Activated CD8-positive, alpha-beta memory T cell treated with anti-CD3 and anti-CD28 coated beads, Interleukin-2, amount 10 ng/mL, durations not matched to agents 7 days and 5 days (primary cell): ENCODE measurements at regions not wholly inside any gene's neighbourhood (a gene's known extent, or its start where the extent isn't known, plus 50 kb on each side); places are given as distances from the start of the nearest gene placed in this dataset.

Experiments used
- ATAC-seq: fragments of 150-1000 bp; cut with Tn5 transposase; one replicate; pipeline ENCODE4 v1.10.0; 2021; ENCODE audit warnings: moderate library complexity
- CTCF ChIA-PET: fragments of 350-600 bp; sonication (Branson Sonifier 250); formaldehyde crosslinking; loops from one replicate; lab custom pipeline; 2021; ENCODE audit warnings: antibody characterized with exemption; lab: Charles Lee
- DNase-seq: peaks from one replicate; pipeline ENCODE4 v3.0.0-alpha.2; 2020
- H3K27ac Mint-ChIP-seq: one replicate; pipeline ENCODE4 v1.8.0; 2021; ENCODE audit warnings: mild to moderate bottlenecking, mixed read lengths
- H3K27me3 Mint-ChIP-seq: one replicate; pipeline ENCODE4 v1.8.0; 2021; ENCODE audit warnings: mixed read lengths
- H3K36me3 Mint-ChIP-seq: one replicate; pipeline ENCODE4 v1.8.0; 2021; ENCODE audit warnings: mild to moderate bottlenecking, mixed read lengths
- H3K4me1 Mint-ChIP-seq: one replicate; pipeline ENCODE4 v1.8.0; 2021; ENCODE audit warnings: mixed read lengths
- H3K4me3 Mint-ChIP-seq: one replicate; pipeline ENCODE4 v1.8.0; 2021; ENCODE audit warnings: mild to moderate bottlenecking, moderate library complexity, mixed read lengths
- H3K9me3 Mint-ChIP-seq: one replicate; pipeline ENCODE4 v1.8.0; 2022; ENCODE audit warnings: low read depth, mixed read lengths

GRCh38 chr5:143496943-143497342 lies 93.5 kb upstream of the NR3C1 start:
- ATAC-seq: no peak
- H3K4me1 Mint-ChIP-seq: no peaks in the 10 kb centered on the region
- H3K27ac Mint-ChIP-seq: no peak overlapping the region
- H3K27me3 Mint-ChIP-seq: no peaks in the 10 kb centered on the region
- H3K9me3 Mint-ChIP-seq: no peaks in the 10 kb centered on the region
- CTCF ChIA-PET: no interaction called here
- H3K4me3 Mint-ChIP-seq: no peak overlapping the region
- no peak for DNase-seq
- peaks cover 3% of the 10 kb centered on the region for H3K36me3 Mint-ChIP-seq

- H3K27ac Mint-ChIP-seq: no peak overlapping the region
- H3K4me3 Mint-ChIP-seq: no peak overlapping the region
These were observed 92.4 kb upstream of the NR3C1 start for GRCh38 chr5:143495821-143496275.

GRCh38 chr5:143495110-143495509 lies 91.6 kb upstream of the NR3C1 start:
- Mint-ChIP-seq H3K27ac (no peak overlapping the region), H3K27me3 (no peaks in the 10 kb centered on the region), H3K4me3 (no peak overlapping the region), H3K9me3 (no peaks in the 10 kb centered on the region), H3K36me3 (peaks cover 3% of the 10 kb centered on the region), H3K4me1 (no peaks in the 10 kb centered on the region)
- no peak for ATAC-seq
- no peak for DNase-seq
- CTCF ChIA-PET: interaction anchor here (0.6 kb wide), 1 partner anchor 26 kb away, joined by 3 read pairs; no protein-coding TSS in a partner anchor

More at GRCh38 chr5:143495821-143496275, 92.4 kb upstream of the NR3C1 start:
- Mint-ChIP-seq H3K36me3 (peaks cover 3% of the 10 kb centered on the region), H3K9me3 (no peaks in the 10 kb centered on the region), H3K4me1 (no peaks in the 10 kb centered on the region), H3K27me3 (no peaks in the 10 kb centered on the region)
- no peak for DNase-seq
- CTCF ChIA-PET: interaction anchor here (0.6 kb wide), 1 partner anchor 25 kb away, joined by 3 read pairs; no protein-coding TSS in a partner anchor
- ATAC-seq: no peak

- no peaks in the 10 kb centered on the region for H3K9me3 Mint-ChIP-seq
- CTCF ChIA-PET: no interaction called here
These were observed 91.1 kb upstream of the NR3C1 start for GRCh38 chr5:143494595-143494994.

GRCh38 chr5:143494162-143494561 lies 90.7 kb upstream of the NR3C1 start:
- H3K4me1 Mint-ChIP-seq: no peaks in the 10 kb centered on the region
- peaks cover 3% of the 10 kb centered on the region for H3K36me3 Mint-ChIP-seq
- CTCF ChIA-PET: no interaction called here
- no peaks in the 10 kb centered on the region for H3K9me3 Mint-ChIP-seq
- H3K27ac Mint-ChIP-seq: no peak overlapping the region
- H3K27me3 Mint-ChIP-seq: no peaks in the 10 kb centered on the region
- no peak overlapping the region for H3K4me3 Mint-ChIP-seq
- DNase-seq (no peak), ATAC-seq (no peak)

More at GRCh38 chr5:143494595-143494994, 91.1 kb upstream of the NR3C1 start:
- Mint-ChIP-seq H3K4me1 (no peaks in the 10 kb centered on the region), H3K27ac (no peak overlapping the region), H3K36me3 (peaks cover 3% of the 10 kb centered on the region), H3K27me3 (no peaks in the 10 kb centered on the region), H3K4me3 (no peak overlapping the region)
- DNase-seq: no peak
- no peak for ATAC-seq

- no peaks in the 10 kb centered on the region for H3K4me1 Mint-ChIP-seq
These were observed 89.3 kb upstream of the NR3C1 start for GRCh38 chr5:143492783-143493182.

GRCh38 chr5:143491646-143492045 lies 88.2 kb upstream of the NR3C1 start:
- H3K27me3 Mint-ChIP-seq: no peaks in the 10 kb centered on the region
- H3K36me3 Mint-ChIP-seq: peaks cover 3% of the 10 kb centered on the region
- CTCF ChIA-PET: no interaction called here
- no peaks in the 10 kb centered on the region for H3K9me3 Mint-ChIP-seq
- DNase-seq (no peak), ATAC-seq (no peak)
- no peak overlapping the region for H3K27ac Mint-ChIP-seq
- H3K4me1 Mint-ChIP-seq: no peaks in the 10 kb centered on the region
- no peak overlapping the region for H3K4me3 Mint-ChIP-seq

More at GRCh38 chr5:143492783-143493182, 89.3 kb upstream of the NR3C1 start:
- no peaks in the 10 kb centered on the region for H3K9me3 Mint-ChIP-seq
- H3K4me3 Mint-ChIP-seq: no peak overlapping the region
- no peak overlapping the region for H3K27ac Mint-ChIP-seq
- H3K27me3 Mint-ChIP-seq: no peaks in the 10 kb centered on the region
- peaks cover 3% of the 10 kb centered on the region for H3K36me3 Mint-ChIP-seq
- CTCF ChIA-PET: no interaction called here
- ATAC-seq (no peak), DNase-seq (no peak)

- no peaks in the 10 kb centered on the region for H3K4me1 Mint-ChIP-seq
- H3K4me3 Mint-ChIP-seq: no peak overlapping the region
- ATAC-seq: no peak
- CTCF ChIA-PET: no interaction called here
- DNase-seq: no peak
- H3K27ac Mint-ChIP-seq: no peak overlapping the region
- no peaks in the 10 kb centered on the region for H3K9me3 Mint-ChIP-seq
- H3K27me3 Mint-ChIP-seq: peaks cover 2% of the 10 kb centered on the region
- peaks cover 5% of the 10 kb centered on the region for H3K36me3 Mint-ChIP-seq
These were observed 84.9 kb upstream of the NR3C1 start for GRCh38 chr5:143488381-143488780.

GRCh38 chr5:143484601-143485000 lies 81.1 kb upstream of the NR3C1 start:
- CTCF ChIA-PET: no interaction called here
- ATAC-seq: no peak
- H3K4me3 Mint-ChIP-seq: no peak overlapping the region

GRCh38 chr5:143481697-143482531 lies 78.4 kb upstream of the NR3C1 start:
- ATAC-seq: no peak
- Mint-ChIP-seq H3K27me3 (peaks cover 2% of the 10 kb centered on the region), H3K4me1 (no peaks in the 10 kb centered on the region), H3K27ac (no peak overlapping the region), H3K36me3 (peaks cover 2% of the 10 kb centered on the region), H3K4me3 (no peak overlapping the region), H3K9me3 (no peaks in the 10 kb centered on the region)
- no peak for DNase-seq
- CTCF ChIA-PET: no interaction called here

More at GRCh38 chr5:143484601-143485000, 81.1 kb upstream of the NR3C1 start:
- Mint-ChIP-seq H3K27me3 (peaks cover 2% of the 10 kb centered on the region), H3K27ac (no peak overlapping the region), H3K36me3 (peaks cover 2% of the 10 kb centered on the region), H3K4me1 (no peaks in the 10 kb centered on the region), H3K9me3 (no peaks in the 10 kb centered on the region)
- no peak for DNase-seq

GRCh38 chr5:143480001-143480400 lies 76.5 kb upstream of the NR3C1 start:
- H3K4me3 Mint-ChIP-seq: no peak overlapping the region
- CTCF ChIA-PET: interaction anchor here (0.9 kb wide), 1 partner anchor 10 kb away, joined by 3 read pairs; no protein-coding TSS in a partner anchor
- peaks cover 2% of the 10 kb centered on the region for H3K36me3 Mint-ChIP-seq
- DNase-seq: no peak
- peaks cover 2% of the 10 kb centered on the region for H3K27me3 Mint-ChIP-seq
- no peaks in the 10 kb centered on the region for H3K4me1 Mint-ChIP-seq
- H3K9me3 Mint-ChIP-seq: no peaks in the 10 kb centered on the region
- no peak for ATAC-seq
- no peak overlapping the region for H3K27ac Mint-ChIP-seq

- Mint-ChIP-seq H3K9me3 (no peaks in the 10 kb centered on the region), H3K4me1 (no peaks in the 10 kb centered on the region), H3K4me3 (no peak overlapping the region), H3K27ac (no peak overlapping the region), H3K27me3 (peaks cover 2% of the 10 kb centered on the region), H3K36me3 (peaks cover 2% of the 10 kb centered on the region)
- DNase-seq (no peak), ATAC-seq (no peak)
- CTCF ChIA-PET: no interaction called here
These were observed 75.9 kb upstream of the NR3C1 start for GRCh38 chr5:143479394-143479793.

- CTCF ChIA-PET: no interaction called here
- ATAC-seq (no peak), DNase-seq (no peak)
- Mint-ChIP-seq H3K9me3 (no peaks in the 10 kb centered on the region), H3K4me3 (no peak overlapping the region), H3K27me3 (no peaks in the 10 kb centered on the region), H3K36me3 (no peaks in the 10 kb centered on the region), H3K4me1 (no peaks in the 10 kb centered on the region), H3K27ac (no peak overlapping the region)
These were observed 73.2 kb upstream of the NR3C1 start for GRCh38 chr5:143476601-143477211.

- H3K27me3 Mint-ChIP-seq: no peaks in the 10 kb centered on the region
- CTCF ChIA-PET: no interaction called here
These were observed 71.1 kb upstream of the NR3C1 start for GRCh38 chr5:143474616-143475015.

More at GRCh38 chr5:143474616-143475015, 71.1 kb upstream of the NR3C1 start:
- Mint-ChIP-seq H3K36me3 (no peaks in the 10 kb centered on the region), H3K9me3 (no peaks in the 10 kb centered on the region), H3K4me1 (no peaks in the 10 kb centered on the region), H3K4me3 (no peak overlapping the region), H3K27ac (no peak overlapping the region)
- ATAC-seq: no peak
- no peak for DNase-seq
